HepG2 (cell line): ENCODE measurements at regions not wholly inside any gene's neighbourhood (a gene's known extent, or its start where the extent isn't known, plus 50 kb on each side); places are given as distances from the start of the nearest gene placed in this dataset.

Experiments used
- ATAC-seq: fragments of 200-7000 bp; cut with Tn5 transposase; 3 replicates; pipeline ENCODE4 v1.9.1; 2020; ENCODE audit warnings: mild to moderate bottlenecking, moderate library complexity
- BruUV-seq: library from RNA; stranded (reverse); fragments of 400-500 nt; replicated peaks from 2 replicates; lab custom pipeline; 2021; lab: Mats Ljungman, UMichigan
- CTCF ChIA-PET: fragments of 300-600 bp; formaldehyde crosslinking; extraction: SDS; loops from one replicate; lab custom pipeline; 2021; ENCODE audit warnings: low total read pairs, inconsistent platforms, low intra/inter-chr PET ratio; lab: Yijun Ruan, JAX
- POLR2A ChIA-PET: fragments of 350-600 bp; sonication (Branson Sonifier 250); formaldehyde crosslinking; loops from one replicate; lab custom pipeline; 2020; ENCODE audit warnings: antibody characterized with exemption, inconsistent platforms; lab: Yijun Ruan, JAX
- DNase-seq: peaks from one replicate; pipeline ENCODE4 v3.0.0-alpha.2; 2015; ENCODE audit warnings: low spot score
- FAIRE-seq: peaks from 3 replicates; lab custom pipeline; 2011; peaks lifted over from hg19 to GRCh38; lab: Jason Lieb, UNC
- H2AFZ ChIP-seq: one replicate; pipeline ENCODE4 v1.6.1; 2011; ENCODE audit warnings: low read length, inconsistent platforms
- H3K27ac ChIP-seq: fragments of 300-600 bp; 3 replicates; pipeline ENCODE4 v1.8.0; 2011; ENCODE audit warnings: mixed run types, mild to moderate bottlenecking, mixed read lengths, low read length, inconsistent platforms; ENCODE audit not compliant: insufficient read depth; ENCODE audit errors: extremely low read length
- H3K27me3 ChIP-seq, 2 experiments: fragments of 200-600 bp in 1 of 2; 2 replicates in 1 of 2; 3 replicates in 1 of 2; pipeline versions ENCODE4 v1.6.0 to v1.8.0; 2011; ENCODE audit warnings: low read length in 2 of 2, mild to moderate bottlenecking in 2 of 2, moderate library complexity in 2 of 2, inconsistent platforms in 1 of 2; ENCODE audit not compliant: insufficient read depth in 2 of 2, control insufficient read depth in 1 of 2
- H3K36me3 ChIP-seq, 2 experiments: fragments of 200-600 bp in 1 of 2; replicated peaks in 1 of 2; 2 replicates in 1 of 2; 3 replicates in 1 of 2; pipeline versions ENCODE4 v1.5.1 to v1.8.0; 2011; ENCODE audit warnings: low read length in 2 of 2, inconsistent platforms in 1 of 2; ENCODE audit not compliant: insufficient read depth in 2 of 2, control insufficient read depth in 1 of 2
- H3K4me1 ChIP-seq: 2 replicates; pipeline ENCODE4 v1.5.1; 2012; ENCODE audit warnings: low read length, inconsistent platforms; ENCODE audit not compliant: insufficient read depth
- H3K4me2 ChIP-seq: 2 replicates; pipeline ENCODE4 v1.6.0; 2011; ENCODE audit warnings: low read depth, low read length, inconsistent platforms
- H3K4me3 ChIP-seq, 3 experiments: fragments of 200-600 bp in 1 of 3; sonication (generic), shearing (Covaris generic) in 1 of 3; replicated peaks in 1 of 3; 2 replicates each; pipeline ENCODE4 v1.5.1; 2011 to 2016; ENCODE audit warnings: low read length in 3 of 3, inconsistent platforms in 2 of 3, low read depth in 2 of 3, mild to moderate bottlenecking in 2 of 3, control low read depth in 1 of 3, mixed read lengths in 1 of 3; ENCODE audit not compliant: insufficient read depth in 1 of 3
- H3K79me2 ChIP-seq: one replicate; pipeline ENCODE4 v1.6.1; 2011; ENCODE audit warnings: low read length, inconsistent platforms; ENCODE audit not compliant: insufficient read depth
- H3K9ac ChIP-seq: 2 replicates; pipeline ENCODE4 v1.6.0; 2011; ENCODE audit warnings: mild to moderate bottlenecking, low read depth, low read length, inconsistent platforms; ENCODE audit not compliant: insufficient read depth
- H3K9me3 ChIP-seq: 2 replicates; pipeline ENCODE4 v1.5.1; 2012; ENCODE audit warnings: mild to moderate bottlenecking, low read length
- H4K20me1 ChIP-seq: 2 replicates; pipeline ENCODE4 v1.6.0; 2011; ENCODE audit warnings: inconsistent platforms, mild to moderate bottlenecking, low read length, moderate library complexity; ENCODE audit not compliant: insufficient read depth
- FOXM1 ChIP-seq: sonication (generic); formaldehyde crosslinking; IDR thresholded peaks from 2 replicates; pipeline ENCODE4 v1.5.0; 2020; ENCODE audit warnings: missing genetic modification reagents
- GABPA ChIP-seq, 2 experiments: IDR thresholded peaks; 2 replicates each; pipeline ENCODE4 v1.6.1; 2011 to 2016; ENCODE audit warnings: low read depth in 2 of 2, low read length in 1 of 2, missing biosample characterization in 1 of 2, missing genetic modification characterization in 1 of 2
- MAFF ChIP-seq: IDR thresholded peaks from 2 replicates; pipeline ENCODE4 v1.6.1; 2011; ENCODE audit warnings: low read depth, low read length, improper control_type of control experiment
- MAFK ChIP-seq, 2 experiments: IDR thresholded peaks in 1 of 2; conservative IDR thresholded peaks in 1 of 2; 2 replicates each; pipeline ENCODE4 v1.6.1; 2011; ENCODE audit warnings: improper control_type of control experiment in 2 of 2, low read length in 2 of 2
- RXRB ChIP-seq: IDR thresholded peaks from 2 replicates; pipeline ENCODE4 v1.6.1; 2016; ENCODE audit warnings: borderline replicate concordance, missing genetic modification reagents, missing compliant biosample characterization
- TSC22D2 ChIP-seq: sonication (generic); formaldehyde crosslinking; IDR thresholded peaks from 2 replicates; pipeline ENCODE4 v1.5.1; 2020; ENCODE audit warnings: missing genetic modification reagents, mild to moderate bottlenecking, borderline replicate concordance
- YY1 ChIP-seq: IDR thresholded peaks from 2 replicates; pipeline ENCODE4 v1.6.1; 2011; ENCODE audit warnings: low read length, low read depth, moderate library complexity, mild to moderate bottlenecking; ENCODE audit not compliant: insufficient read depth, insufficient replicate concordance
- ZFP1 ChIP-seq: IDR thresholded peaks from 2 replicates; pipeline ENCODE4 v1.6.1; 2016
- WGBS: methylation state at CpG from one replicate; pipeline ENCODE4 v1.1.6; 2017; ENCODE audit warnings: low lambda C conversion rate; 5-methylcytosine and 5-hydroxymethylcytosine counted together
- in situ Hi-C: cut with HindIII; loops from 2 replicates; pipeline ENCODE4 v1.10.0; 2017; ENCODE audit warnings: low pct_unique_long_range_greater_than_20kb; ENCODE audit not compliant: extremely low pct_ligation_motif_present
- intact Hi-C: fragments of 100-400 bp; cut with micrococcal nuclease; formaldehyde crosslinking; loops from one replicate; pipeline ENCODE4 v1.10.0; 2022; ENCODE audit not compliant: unreplicated experiment
- TF ChIP-seq, protein P1 (sequence below): sonication (generic); formaldehyde crosslinking; IDR thresholded peaks from 2 replicates; pipeline ENCODE4 v1.8.0; 2022; ENCODE audit warnings: low read depth, missing genetic modification reagents
- TF ChIP-seq, protein P2 (sequence below): sonication (generic); formaldehyde crosslinking; conservative IDR thresholded peaks from 2 replicates; pipeline ENCODE4 v1.5.0; 2020; ENCODE audit warnings: missing genetic modification reagents
- TF ChIP-seq, protein P3 (sequence below): sonication (generic); formaldehyde crosslinking; IDR thresholded peaks from 2 replicates; pipeline ENCODE4 v1.8.1; 2023; ENCODE audit warnings: mild to moderate bottlenecking, missing genetic modification reagents

DNA sequence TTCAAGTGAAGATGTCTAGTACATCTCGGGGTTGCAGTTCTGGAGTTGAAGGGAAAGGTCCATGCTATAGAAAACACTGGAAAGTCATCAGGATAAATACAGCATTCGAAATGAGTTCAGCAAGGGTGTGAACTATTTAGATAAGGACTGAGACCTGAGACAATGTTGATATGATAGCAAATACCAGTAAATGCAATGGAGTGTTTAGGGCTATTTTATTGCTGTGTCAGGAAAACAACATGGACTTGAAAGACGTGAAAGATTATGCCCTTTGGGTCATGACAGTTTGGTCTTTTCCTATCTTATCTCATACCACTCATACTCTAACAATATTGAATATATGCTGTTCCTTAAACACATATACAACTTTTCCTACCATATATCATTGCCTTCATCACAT lies 1776.2 kb upstream of the SEL1L start:
- WGBS, result 2% methylated on average over 3 of the region's 3 CpGs
- Histone ChIP-seq H3K27me3 (no peaks in the 10 kb centered on the region), H3K9me3 (peaks cover 42% of the 10 kb centered on the region), H3K79me2 (no peaks in the 10 kb centered on the region), H4K20me1 (no peaks in the 10 kb centered on the region), H3K27ac (no peak overlapping the region), H3K4me2 (no peak overlapping the region), H3K9ac (no peak overlapping the region), H3K4me1 (no peaks in the 10 kb centered on the region), H3K4me3 (no peak overlapping the region), H3K36me3 (no peaks in the 10 kb centered on the region), H2AFZ (no peak overlapping the region)
- CTCF ChIA-PET, result no interaction called here
- FAIRE-seq (no peak), DNase-seq (no peak), ATAC-seq (no peak)
- POLR2A ChIA-PET, result no interaction called here
- in situ Hi-C loops, result no loop called here
- no TSS peak for BruUV-seq
- TF ChIP-seq MAFF (peak; percentile 59; the same call in 1 of the 2 replicates), MAFK (conservative IDR thresholded peaks at IDR 0.05 in 1 of 2, IDR thresholded peaks at IDR 0.05 in 1 of 2; ENCODE audit: low read length in 2 of 2) (peak; percentile 41 to 67; a peak in 3 of 4 replicates), RXRB (CRISPR knock-in tag) (no peak)
- intact Hi-C loops, result no loop called here

DNA sequence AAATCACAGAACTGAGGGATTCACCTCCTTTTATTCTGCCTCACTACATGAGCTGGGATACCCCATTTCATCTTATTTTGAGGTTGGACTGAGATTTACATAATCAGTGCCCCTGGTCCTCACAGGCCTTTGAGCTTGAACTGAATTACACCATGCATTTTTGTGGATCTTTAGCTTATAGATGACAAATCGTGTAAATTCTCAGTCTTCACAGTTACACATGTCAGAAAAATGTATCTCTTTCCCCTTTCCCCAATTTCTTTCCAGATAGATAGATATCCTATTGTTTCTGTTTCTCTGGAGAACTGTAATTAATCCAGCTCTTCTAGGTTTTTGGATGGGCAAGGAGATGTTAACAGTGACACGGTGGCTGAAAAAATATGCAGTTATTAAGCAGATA lies 1778.9 kb upstream of the SEL1L start:
- Histone ChIP-seq H3K4me3 (no peak overlapping the region), H3K4me1 (no peaks in the 10 kb centered on the region), H3K9me3 (peaks cover 48% of the 10 kb centered on the region), H3K27me3 (no peaks in the 10 kb centered on the region), H3K27ac (no peak overlapping the region), H3K9ac (no peak overlapping the region), H4K20me1 (no peaks in the 10 kb centered on the region), H3K4me2 (no peak overlapping the region), H3K79me2 (no peaks in the 10 kb centered on the region), H2AFZ (no peak overlapping the region), H3K36me3 (no peaks in the 10 kb centered on the region)
- BruUV-seq, result no TSS peak
- POLR2A ChIA-PET, result no interaction called here
- no peak for DNase-seq
- 2% methylated on average over 2 of the region's 2 CpGs for WGBS
- intact Hi-C loops (no loop called here), in situ Hi-C loops (no loop called here)
- FAIRE-seq, result no peak
- CTCF ChIA-PET, result no interaction called here
- TF ChIP-seq ZFP1 (CRISPR knock-in tag) (no peak), TSC22D2 (CRISPR knock-in tag) (no peak), GABPA (IDR thresholded peaks at IDR 0.05; ENCODE audit: low read depth, low read length) (no peak), GABPA (CRISPR knock-in tag; IDR thresholded peaks at IDR 0.05; ENCODE audit: low read depth) (no peak), FOXM1 (CRISPR knock-in tag) (no peak), YY1 (no peak)
- TF ChIP-seq, protein P1, sequence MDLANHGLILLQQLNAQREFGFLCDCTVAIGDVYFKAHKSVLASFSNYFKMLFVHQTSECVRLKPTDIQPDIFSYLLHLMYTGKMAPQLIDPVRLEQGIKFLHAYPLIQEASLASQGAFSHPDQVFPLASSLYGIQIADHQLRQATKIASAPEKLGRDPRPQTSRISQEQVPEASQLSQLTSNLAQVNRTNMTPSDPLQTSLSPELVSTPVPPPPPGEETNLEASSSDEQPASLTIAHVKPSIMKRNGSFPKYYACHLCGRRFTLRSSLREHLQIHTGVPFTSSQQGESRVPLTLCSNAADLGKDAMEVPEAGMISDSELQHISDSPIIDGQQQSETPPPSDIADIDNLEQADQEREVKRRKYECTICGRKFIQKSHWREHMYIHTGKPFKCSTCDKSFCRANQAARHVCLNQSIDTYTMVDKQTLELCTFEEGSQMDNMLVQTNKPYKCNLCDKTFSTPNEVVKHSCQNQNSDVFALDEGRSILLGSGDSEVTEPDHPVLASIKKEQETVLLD (CRISPR knock-in tag), result no peak
- TF ChIP-seq, protein P2, sequence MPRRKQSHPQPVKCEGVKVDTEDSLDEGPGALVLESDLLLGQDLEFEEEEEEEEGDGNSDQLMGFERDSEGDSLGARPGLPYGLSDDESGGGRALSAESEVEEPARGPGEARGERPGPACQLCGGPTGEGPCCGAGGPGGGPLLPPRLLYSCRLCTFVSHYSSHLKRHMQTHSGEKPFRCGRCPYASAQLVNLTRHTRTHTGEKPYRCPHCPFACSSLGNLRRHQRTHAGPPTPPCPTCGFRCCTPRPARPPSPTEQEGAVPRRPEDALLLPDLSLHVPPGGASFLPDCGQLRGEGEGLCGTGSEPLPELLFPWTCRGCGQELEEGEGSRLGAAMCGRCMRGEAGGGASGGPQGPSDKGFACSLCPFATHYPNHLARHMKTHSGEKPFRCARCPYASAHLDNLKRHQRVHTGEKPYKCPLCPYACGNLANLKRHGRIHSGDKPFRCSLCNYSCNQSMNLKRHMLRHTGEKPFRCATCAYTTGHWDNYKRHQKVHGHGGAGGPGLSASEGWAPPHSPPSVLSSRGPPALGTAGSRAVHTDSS, result no peak
- TF ChIP-seq, protein P3, sequence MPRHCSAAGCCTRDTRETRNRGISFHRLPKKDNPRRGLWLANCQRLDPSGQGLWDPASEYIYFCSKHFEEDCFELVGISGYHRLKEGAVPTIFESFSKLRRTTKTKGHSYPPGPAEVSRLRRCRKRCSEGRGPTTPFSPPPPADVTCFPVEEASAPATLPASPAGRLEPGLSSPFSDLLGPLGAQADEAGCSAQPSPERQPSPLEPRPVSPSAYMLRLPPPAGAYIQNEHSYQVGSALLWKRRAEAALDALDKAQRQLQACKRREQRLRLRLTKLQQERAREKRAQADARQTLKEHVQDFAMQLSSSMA (CRISPR knock-in tag), result no peak
- no peak for ATAC-seq
